GM12878 (cell line): ENCODE measurements at regions not wholly inside any gene's neighbourhood (a gene's known extent, or its start where the extent isn't known, plus 50 kb on each side); places are given as distances from the start of the nearest gene placed in this dataset.

Experiments used
- ATAC-seq: fragments of 200-7000 bp; cut with Tn5 transposase; 3 replicates; pipeline ENCODE4 v1.9.1; 2020; ENCODE audit warnings: mild to moderate bottlenecking, moderate library complexity
- BruUV-seq: library from RNA; stranded (reverse); fragments of 400-500 nt; replicated peaks from 2 replicates; lab custom pipeline; 2021; lab: Mats Ljungman, UMichigan
- CTCF ChIA-PET: fragments of 300-600 bp; sonication (Branson Sonifier 250); formaldehyde crosslinking; extraction: SDS; loops from one replicate; lab custom pipeline; 2021; ENCODE audit warnings: inconsistent platforms; lab: Yijun Ruan, JAX
- POLR2A ChIA-PET: fragments of 350-600 bp; formaldehyde crosslinking; extraction: SDS; loops from one replicate; lab custom pipeline; 2021; ENCODE audit warnings: inconsistent platforms; lab: Charles Lee
- RAD21 ChIA-PET: fragments of 300-600 bp; sonication (Branson Sonifier 250); formaldehyde crosslinking; loops from one replicate; lab custom pipeline; 2023; ENCODE audit warnings: antibody characterized with exemption; ENCODE audit not compliant: unreplicated experiment; lab: Charles Lee
- SMC1A ChIA-PET: fragments of 300-600 bp; sonication (Branson Sonifier 250); formaldehyde crosslinking; loops from one replicate; lab custom pipeline; 2023; ENCODE audit not compliant: unreplicated experiment, uncharacterized antibody; lab: Charles Lee
- DNase-seq: peaks from one replicate; pipeline ENCODE4 v3.0.0-alpha.2; 2011; ENCODE audit warnings: low read depth, low spot score
- FAIRE-seq: peaks from 3 replicates; lab custom pipeline; 2011; peaks lifted over from hg19 to GRCh38; lab: Jason Lieb, UNC
- H2AFZ ChIP-seq: 2 replicates; pipeline ENCODE4 v1.6.0; 2011; ENCODE audit warnings: low read depth, low read length, control low read depth; ENCODE audit not compliant: control insufficient read depth
- H3K27ac ChIP-seq: 2 replicates; pipeline ENCODE4 v1.5.1; 2011; ENCODE audit warnings: control low read depth; ENCODE audit not compliant: control insufficient read depth, insufficient read depth
- H3K27me3 ChIP-seq, 2 experiments: replicated peaks in 1 of 2; 2 replicates each; pipeline versions ENCODE4 v1.6.0 to v1.6.1; 2011; ENCODE audit warnings: low read length in 1 of 2; ENCODE audit not compliant: control insufficient read depth in 2 of 2, insufficient read depth in 2 of 2
- H3K36me3 ChIP-seq, 2 experiments: 2 replicates each; pipeline ENCODE4 v1.5.1; 2011; ENCODE audit warnings: low read length in 1 of 2; ENCODE audit not compliant: control insufficient read depth in 2 of 2, insufficient read depth in 2 of 2
- H3K4me1 ChIP-seq: 2 replicates; pipeline ENCODE4 v1.6.1; 2011; ENCODE audit warnings: mild to moderate bottlenecking, low read length, moderate library complexity, mixed read lengths; ENCODE audit not compliant: control insufficient read depth, insufficient read depth
- H3K4me2 ChIP-seq: 2 replicates; pipeline ENCODE4 v1.6.0; 2011; ENCODE audit warnings: control low read depth; ENCODE audit not compliant: control insufficient read depth, insufficient read depth
- H3K4me3 ChIP-seq: fragments of 200-600 bp; sonication (generic); 2 replicates; pipeline ENCODE4 v1.5.1; 2016
- H3K79me2 ChIP-seq: 2 replicates; pipeline ENCODE4 v1.6.0; 2011; ENCODE audit warnings: low read length; ENCODE audit not compliant: control insufficient read depth, insufficient read depth
- H3K9ac ChIP-seq: 2 replicates; pipeline ENCODE4 v1.8.0; 2011; ENCODE audit warnings: low read length, control low read depth, mixed read lengths; ENCODE audit not compliant: control insufficient read depth, insufficient read depth
- H3K9me3 ChIP-seq: replicated peaks from 3 replicates; pipeline ENCODE4 v1.5.1; 2011; ENCODE audit warnings: mild to moderate bottlenecking, low read length; ENCODE audit not compliant: control insufficient read depth, insufficient read depth
- H4K20me1 ChIP-seq: 2 replicates; pipeline ENCODE4 v1.6.0; 2011; ENCODE audit not compliant: control insufficient read depth, insufficient read depth
- EED ChIP-seq: sonication (generic); IDR thresholded peaks from 2 replicates; pipeline ENCODE4 v1.6.1; 2016; ENCODE audit warnings: antibody characterized with exemption, low read depth
- MXI1 ChIP-seq: fragments of 150-350 bp; IDR thresholded peaks from 2 replicates; pipeline ENCODE4 v1.6.1; 2011; ENCODE audit warnings: low read depth, mild to moderate bottlenecking, inconsistent platforms, low read length, improper control_type of control experiment
- NRF1 ChIP-seq: conservative IDR thresholded peaks from 2 replicates; pipeline ENCODE4 v1.6.1; 2011; ENCODE audit warnings: mild to moderate bottlenecking, low read depth, low read length, improper control_type of control experiment
- RUNX3 ChIP-seq: IDR thresholded peaks from 2 replicates; pipeline ENCODE4 v1.6.1; 2012; ENCODE audit warnings: low read length, inconsistent platforms
- SREBF1 ChIP-seq: IDR thresholded peaks from 2 replicates; pipeline ENCODE4 v1.6.1; 2012; ENCODE audit warnings: mild to moderate bottlenecking, low read length
- ZNF274 ChIP-seq: IDR thresholded peaks from one replicate; pipeline ENCODE4 v1.8.0; 2011; ENCODE audit not compliant: insufficient read length, insufficient read depth
- WGBS: methylation state at CpG from one replicate; pipeline ENCODE4 v1.1.6; 2016; ENCODE audit warnings: low lambda C conversion rate; ENCODE audit not compliant: insufficient replicate concordance, insufficient coverage; ENCODE audit errors: missing lambda C conversion rate; 5-methylcytosine and 5-hydroxymethylcytosine counted together
- in situ Hi-C: fragments of 300-500 bp; cut with MboI; formaldehyde crosslinking; loops from 9 replicates; pipeline ENCODE4 v1.14.3; 2018; ENCODE audit warnings: mixed read lengths
- intact Hi-C: fragments of 100-400 bp; cut with micrococcal nuclease; formaldehyde crosslinking; loops from one replicate; pipeline ENCODE4 v1.14.2; 2022; ENCODE audit not compliant: unreplicated experiment
- TF ChIP-seq, protein P1 (sequence below): fragments of 450-650 bp; IDR thresholded peaks from 2 replicates; pipeline ENCODE4 v1.6.1; 2017; ENCODE audit warnings: borderline replicate concordance
- TF ChIP-seq, protein P2 (sequence below): fragments of 150-350 bp; IDR thresholded peaks from 2 replicates; pipeline ENCODE4 v1.6.1; 2014; ENCODE audit warnings: mild to moderate bottlenecking, low read depth, low read length
- TF ChIP-seq, protein P3 (sequence below): fragments of 450-650 bp; formaldehyde crosslinking; IDR thresholded peaks from 2 replicates; pipeline ENCODE4 v1.4.0; 2022; ENCODE audit warnings: mild to moderate bottlenecking, moderate library complexity

DNA sequence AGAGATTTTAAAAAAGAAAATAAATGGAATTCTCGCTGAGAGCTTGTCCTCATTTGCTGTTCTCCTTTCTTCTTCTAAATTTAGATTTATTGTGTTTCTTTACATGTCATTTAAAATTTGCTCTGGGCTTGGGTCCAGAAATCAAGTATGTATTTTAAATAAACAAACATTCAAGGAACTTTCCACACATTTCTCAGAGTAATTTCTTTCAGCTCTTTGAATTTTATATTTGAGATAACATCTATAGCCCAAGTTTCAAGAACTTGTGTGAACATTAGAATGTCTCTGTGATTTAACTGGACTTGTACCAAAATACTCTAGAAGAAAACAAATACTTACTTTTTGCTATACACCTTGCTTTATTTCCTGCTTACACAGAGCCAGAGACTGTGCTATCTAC lies 192.3 kb downstream of the TMEM200A start:
- TF ChIP-seq EED = no peak
- TF ChIP-seq, protein P1, sequence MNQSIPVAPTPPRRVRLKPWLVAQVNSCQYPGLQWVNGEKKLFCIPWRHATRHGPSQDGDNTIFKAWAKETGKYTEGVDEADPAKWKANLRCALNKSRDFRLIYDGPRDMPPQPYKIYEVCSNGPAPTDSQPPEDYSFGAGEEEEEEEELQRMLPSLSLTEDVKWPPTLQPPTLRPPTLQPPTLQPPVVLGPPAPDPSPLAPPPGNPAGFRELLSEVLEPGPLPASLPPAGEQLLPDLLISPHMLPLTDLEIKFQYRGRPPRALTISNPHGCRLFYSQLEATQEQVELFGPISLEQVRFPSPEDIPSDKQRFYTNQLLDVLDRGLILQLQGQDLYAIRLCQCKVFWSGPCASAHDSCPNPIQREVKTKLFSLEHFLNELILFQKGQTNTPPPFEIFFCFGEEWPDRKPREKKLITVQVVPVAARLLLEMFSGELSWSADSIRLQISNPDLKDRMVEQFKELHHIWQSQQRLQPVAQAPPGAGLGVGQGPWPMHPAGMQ = no peak
- TF ChIP-seq NRF1 = no peak
- TF ChIP-seq, protein P2, sequence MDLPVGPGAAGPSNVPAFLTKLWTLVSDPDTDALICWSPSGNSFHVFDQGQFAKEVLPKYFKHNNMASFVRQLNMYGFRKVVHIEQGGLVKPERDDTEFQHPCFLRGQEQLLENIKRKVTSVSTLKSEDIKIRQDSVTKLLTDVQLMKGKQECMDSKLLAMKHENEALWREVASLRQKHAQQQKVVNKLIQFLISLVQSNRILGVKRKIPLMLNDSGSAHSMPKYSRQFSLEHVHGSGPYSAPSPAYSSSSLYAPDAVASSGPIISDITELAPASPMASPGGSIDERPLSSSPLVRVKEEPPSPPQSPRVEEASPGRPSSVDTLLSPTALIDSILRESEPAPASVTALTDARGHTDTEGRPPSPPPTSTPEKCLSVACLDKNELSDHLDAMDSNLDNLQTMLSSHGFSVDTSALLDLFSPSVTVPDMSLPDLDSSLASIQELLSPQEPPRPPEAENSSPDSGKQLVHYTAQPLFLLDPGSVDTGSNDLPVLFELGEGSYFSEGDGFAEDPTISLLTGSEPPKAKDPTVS = no peak
- TF ChIP-seq SREBF1 = no peak
- TF ChIP-seq RUNX3 = no peak
- TF ChIP-seq, protein P3, sequence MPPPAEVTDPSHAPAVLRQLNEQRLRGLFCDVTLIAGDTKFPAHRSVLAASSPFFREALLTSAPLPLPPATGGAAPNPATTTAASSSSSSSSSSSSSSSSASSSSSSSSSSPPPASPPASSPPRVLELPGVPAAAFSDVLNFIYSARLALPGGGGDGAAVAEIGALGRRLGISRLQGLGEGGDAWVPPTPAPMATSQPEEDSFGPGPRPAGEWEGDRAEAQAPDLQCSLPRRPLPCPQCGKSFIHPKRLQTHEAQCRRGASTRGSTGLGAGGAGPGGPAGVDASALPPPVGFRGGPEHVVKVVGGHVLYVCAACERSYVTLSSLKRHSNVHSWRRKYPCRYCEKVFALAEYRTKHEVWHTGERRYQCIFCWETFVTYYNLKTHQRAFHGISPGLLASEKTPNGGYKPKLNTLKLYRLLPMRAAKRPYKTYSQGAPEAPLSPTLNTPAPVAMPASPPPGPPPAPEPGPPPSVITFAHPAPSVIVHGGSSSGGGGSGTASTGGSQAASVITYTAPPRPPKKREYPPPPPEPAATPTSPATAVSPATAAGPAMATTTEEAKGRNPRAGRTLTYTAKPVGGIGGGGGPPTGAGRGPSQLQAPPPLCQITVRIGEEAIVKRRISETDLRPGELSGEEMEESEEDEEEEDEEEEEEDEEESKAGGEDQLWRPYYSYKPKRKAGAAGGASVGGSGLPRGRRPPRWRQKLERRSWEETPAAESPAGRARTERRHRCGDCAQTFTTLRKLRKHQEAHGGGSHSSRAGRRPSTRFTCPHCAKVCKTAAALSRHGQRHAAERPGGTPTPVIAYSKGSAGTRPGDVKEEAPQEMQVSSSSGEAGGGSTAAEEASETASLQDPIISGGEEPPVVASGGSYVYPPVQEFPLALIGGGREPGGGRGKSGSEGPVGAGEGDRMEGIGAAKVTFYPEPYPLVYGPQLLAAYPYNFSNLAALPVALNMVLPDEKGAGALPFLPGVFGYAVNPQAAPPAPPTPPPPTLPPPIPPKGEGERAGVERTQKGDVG (CRISPR knock-in tag) = no peak
- TF ChIP-seq MXI1 = no peak
- no peak for TF ChIP-seq ZNF274
- ATAC-seq = no peak
- Histone ChIP-seq H3K4me3 (no peak overlapping the region), H3K27me3 (no peaks in the 10 kb centered on the region), H3K9ac (no peak overlapping the region), H3K4me1 (no peaks in the 10 kb centered on the region), H3K79me2 (no peaks in the 10 kb centered on the region), H3K4me2 (no peak overlapping the region), H2AFZ (no peak overlapping the region), H3K36me3 (no peaks in the 10 kb centered on the region), H3K9me3 (peaks cover 2% of the 10 kb centered on the region; the same call in 2 of the 3 replicates), H3K27ac (no peak overlapping the region), H4K20me1 (no peaks in the 10 kb centered on the region)
- no peak for FAIRE-seq
- no peak for DNase-seq
- ChIA-PET CTCF (interaction anchor here (1.0 to 3.1 kb wide), 5 partner anchors 11 to 42 kb away, joined by 3 to 10 read pairs (median 4); no protein-coding TSS in a partner anchor), RAD21 (interaction anchor here (1.1 to 2.7 kb wide), 10 partner anchors 18 to 191 kb away, joined by 3 to 22 read pairs (median 5); no protein-coding TSS in a partner anchor), SMC1A (interaction anchor here (0.7 to 6.4 kb wide), 20 partner anchors 8 to 233 kb away, joined by 3 to 69 read pairs (median 4); no protein-coding TSS in a partner anchor), POLR2A (interaction anchor here (0.9 to 2.5 kb wide), 4 partner anchors 10 to 43 kb away, joined by 3 to 8 read pairs (median 4); no protein-coding TSS in a partner anchor)
- BruUV-seq = no TSS peak
- intact Hi-C loops (loop anchor here (5.0 kb wide), 1 partner anchor 41 kb away; no protein-coding TSS in a partner anchor), in situ Hi-C loops (no loop called here)
- WGBS = 61% methylated on average over 1 of the region's 1 CpG
